GM12875 (cell line): ENCODE measurements at regions not wholly inside any gene's neighbourhood (a gene's known extent, or its start where the extent isn't known, plus 50 kb on each side); places are given as distances from the start of the nearest gene placed in this dataset.

Experiments
- H3K4me3 ChIP-seq: one replicate; pipeline ENCODE4 v1.5.1; 2011; ENCODE audit warnings: low read depth, low read length, control low read depth
- TF ChIP-seq, protein P1 (sequence below): IDR thresholded peaks from 2 replicates; pipeline ENCODE4 v1.5.1; 2011; ENCODE audit warnings: low read depth, mild to moderate bottlenecking, control low read depth, inconsistent platforms, low read length, moderate library complexity, borderline replicate concordance; ENCODE audit not compliant: insufficient read depth

DNA sequence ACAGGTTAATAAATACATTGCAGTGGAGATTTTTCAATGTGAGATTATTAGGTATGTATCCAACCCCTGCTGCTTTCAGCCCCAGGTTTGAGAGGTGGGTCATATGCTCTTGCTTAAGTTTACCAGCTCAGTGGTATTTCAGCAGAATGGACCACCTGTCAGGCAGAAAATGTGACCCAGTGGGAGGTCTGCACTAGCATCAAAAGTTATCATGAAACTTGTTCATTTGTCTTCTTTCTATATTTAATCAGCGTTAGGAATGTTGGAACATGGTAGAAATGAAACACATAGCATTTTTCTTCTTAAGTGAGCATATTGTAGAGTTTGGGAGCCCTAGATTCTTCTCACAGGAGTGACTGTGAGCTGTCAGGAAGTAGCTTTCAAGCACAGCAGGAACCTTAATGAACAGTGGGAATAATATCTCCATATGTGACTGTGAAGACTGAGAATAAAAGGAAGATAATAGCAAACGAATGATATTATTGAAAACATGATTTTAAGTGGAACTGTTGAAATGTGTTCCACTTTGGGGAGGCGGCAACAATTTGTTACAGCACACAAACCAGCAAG, 596.9 kb upstream of the CDH6 start:
- TF ChIP-seq, protein P1, sequence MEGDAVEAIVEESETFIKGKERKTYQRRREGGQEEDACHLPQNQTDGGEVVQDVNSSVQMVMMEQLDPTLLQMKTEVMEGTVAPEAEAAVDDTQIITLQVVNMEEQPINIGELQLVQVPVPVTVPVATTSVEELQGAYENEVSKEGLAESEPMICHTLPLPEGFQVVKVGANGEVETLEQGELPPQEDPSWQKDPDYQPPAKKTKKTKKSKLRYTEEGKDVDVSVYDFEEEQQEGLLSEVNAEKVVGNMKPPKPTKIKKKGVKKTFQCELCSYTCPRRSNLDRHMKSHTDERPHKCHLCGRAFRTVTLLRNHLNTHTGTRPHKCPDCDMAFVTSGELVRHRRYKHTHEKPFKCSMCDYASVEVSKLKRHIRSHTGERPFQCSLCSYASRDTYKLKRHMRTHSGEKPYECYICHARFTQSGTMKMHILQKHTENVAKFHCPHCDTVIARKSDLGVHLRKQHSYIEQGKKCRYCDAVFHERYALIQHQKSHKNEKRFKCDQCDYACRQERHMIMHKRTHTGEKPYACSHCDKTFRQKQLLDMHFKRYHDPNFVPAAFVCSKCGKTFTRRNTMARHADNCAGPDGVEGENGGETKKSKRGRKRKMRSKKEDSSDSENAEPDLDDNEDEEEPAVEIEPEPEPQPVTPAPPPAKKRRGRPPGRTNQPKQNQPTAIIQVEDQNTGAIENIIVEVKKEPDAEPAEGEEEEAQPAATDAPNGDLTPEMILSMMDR: no peak
- no peak overlapping the region for H3K4me3 ChIP-seq

DNA sequence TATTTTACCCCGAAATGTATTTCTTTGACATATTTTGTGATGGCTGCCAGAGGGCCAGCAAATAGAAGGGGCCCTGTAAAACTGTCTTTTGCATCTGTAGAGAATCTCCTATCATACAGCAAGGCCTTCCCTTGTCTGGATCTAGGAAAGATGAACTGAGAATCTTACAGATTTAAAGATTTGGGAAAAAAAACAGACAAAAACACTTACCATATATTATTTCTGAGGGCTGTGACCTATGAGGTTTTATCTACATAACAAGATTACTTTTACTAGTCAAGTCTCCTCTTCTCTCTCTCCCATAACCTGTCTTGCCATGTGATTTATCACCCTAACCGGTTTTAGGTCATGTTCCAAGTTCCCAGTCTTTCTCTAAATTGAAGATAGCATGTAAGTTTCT, 599.2 kb upstream of the CDH6 start:
- no peak overlapping the region for H3K4me3 ChIP-seq
- TF ChIP-seq, protein P1: no peak

DNA sequence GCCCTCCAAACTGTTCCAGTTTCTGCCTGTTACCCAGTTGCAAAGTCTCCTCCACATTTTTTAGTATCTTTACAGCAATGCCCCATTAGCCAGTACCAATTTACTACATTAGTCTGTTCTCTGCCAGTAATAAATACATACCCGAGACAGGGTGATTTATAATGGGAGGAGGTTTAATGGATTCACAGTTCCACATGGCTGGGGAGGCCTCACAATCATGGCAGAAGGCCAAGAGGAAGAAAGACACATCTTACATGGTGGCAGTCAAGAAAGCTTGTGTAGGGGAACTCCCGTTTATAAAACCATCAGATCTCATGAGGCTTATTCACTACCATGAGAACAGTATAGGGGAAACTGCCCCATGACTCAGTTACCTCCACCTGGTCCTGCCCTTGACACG, 600.7 kb upstream of the CDH6 start:
- TF ChIP-seq, protein P1: no peak

DNA sequence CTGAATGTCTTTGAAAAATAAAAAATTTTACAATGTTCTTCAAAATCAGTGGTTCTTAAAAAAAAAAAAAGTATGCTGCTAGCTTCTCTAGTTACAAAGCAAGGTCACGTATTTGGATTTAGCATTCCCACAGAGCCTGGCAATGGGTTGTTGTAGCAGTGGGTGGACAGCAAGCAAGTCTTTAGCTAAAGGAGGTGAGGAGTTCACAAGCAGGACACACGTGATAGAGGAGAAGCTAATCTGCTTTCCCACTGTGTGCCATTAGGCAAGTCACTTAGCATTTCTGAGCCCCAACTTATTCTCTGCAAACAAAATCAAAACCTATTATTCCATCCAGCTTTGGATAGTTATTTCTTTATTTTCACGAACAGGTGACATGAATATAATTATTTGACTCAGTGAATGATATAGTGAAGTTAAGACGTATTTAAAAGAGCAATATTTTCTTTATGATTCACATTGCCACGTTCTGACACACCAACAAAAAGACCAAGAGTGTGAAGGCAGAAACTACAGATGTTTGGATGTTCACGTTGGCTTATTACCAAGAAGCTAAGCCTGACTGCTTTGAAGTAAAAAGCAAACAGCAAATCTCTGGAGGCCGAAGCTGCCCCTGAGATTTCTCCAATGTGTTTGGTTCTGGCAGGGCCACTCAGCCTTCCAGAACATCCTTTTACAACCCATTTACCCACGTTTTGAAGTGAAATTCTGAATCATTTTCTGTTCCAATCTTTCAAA, 612.1 kb upstream of the CDH6 start:
- TF ChIP-seq, protein P1: no peak
- no peak overlapping the region for H3K4me3 ChIP-seq

More for the DNA sequence above, 600.7 kb upstream of the CDH6 start:
- no peak overlapping the region for H3K4me3 ChIP-seq

DNA sequence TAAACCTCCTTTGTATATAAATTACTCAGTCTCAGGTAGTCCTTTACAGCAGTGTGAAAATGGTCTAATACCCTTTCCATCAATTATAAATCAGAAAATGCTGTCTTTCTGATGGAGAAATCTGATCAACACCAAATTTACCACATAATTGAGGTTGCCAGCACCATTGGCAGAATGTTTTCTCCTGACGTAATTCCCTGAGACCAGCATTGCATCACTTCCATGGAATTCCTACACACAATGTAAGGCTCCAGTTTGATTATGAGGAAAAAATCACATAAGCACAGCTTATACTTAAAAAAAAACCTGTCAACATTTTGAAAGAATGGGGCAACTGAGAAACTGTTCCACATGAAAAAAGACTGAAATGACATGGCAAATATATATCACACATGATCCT, 618.7 kb upstream of the CDH6 start:
- no peak overlapping the region for H3K4me3 ChIP-seq
- TF ChIP-seq, protein P1: no peak

DNA sequence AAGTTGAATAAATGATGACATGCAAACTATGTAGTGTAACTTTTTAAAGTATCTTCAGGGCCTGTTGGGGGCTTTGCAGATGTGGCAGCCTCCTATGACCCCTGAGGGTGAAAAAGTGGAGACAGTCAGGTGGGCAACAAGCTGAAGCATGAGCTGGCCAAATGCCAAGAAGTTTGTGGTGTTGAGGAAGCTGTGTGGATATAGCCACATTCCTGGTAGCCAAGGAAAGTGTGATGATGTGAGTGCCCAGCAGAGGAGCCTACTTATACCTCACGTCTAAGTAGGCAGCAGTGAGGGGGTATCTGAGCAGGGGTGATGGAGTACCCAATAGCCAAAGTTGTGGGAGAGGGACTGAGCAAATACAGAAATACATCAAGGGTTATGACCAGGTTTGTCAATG, 621.2 kb upstream of the CDH6 start:
- TF ChIP-seq, protein P1: no peak
- no peak overlapping the region for H3K4me3 ChIP-seq

DNA sequence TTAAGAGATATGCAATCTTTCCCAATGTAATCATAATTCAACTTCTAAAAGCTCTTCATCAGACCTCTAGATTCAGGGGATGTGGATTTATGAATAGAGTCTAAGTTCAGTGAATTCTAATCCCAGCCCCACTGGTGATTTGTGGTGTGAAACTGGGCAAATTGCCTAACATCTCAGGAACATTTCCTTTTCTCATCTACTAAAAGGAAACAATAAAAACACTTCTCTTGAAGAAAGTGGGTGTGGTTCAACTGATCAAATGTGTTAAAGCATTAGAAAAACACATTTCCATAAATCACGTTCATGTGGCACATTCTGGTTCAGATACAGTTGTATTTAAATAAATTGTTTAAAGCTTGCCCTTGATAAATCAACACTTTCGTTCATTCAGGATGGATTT, 631.7 kb upstream of the CDH6 start:
- TF ChIP-seq, protein P1: no peak
- no peak overlapping the region for H3K4me3 ChIP-seq
